ENCODE measurements at regions not wholly inside any gene's neighbourhood (a gene's known extent, or its start where the extent isn't known, plus 50 kb on each side); places are given as distances from the start of the nearest gene placed in this dataset.
"Not testable (repeated sequence)": the region's sequence is repeated elsewhere in the genome, so short reads cannot be mapped to it uniquely, and the experiment has no call there.

DNA sequence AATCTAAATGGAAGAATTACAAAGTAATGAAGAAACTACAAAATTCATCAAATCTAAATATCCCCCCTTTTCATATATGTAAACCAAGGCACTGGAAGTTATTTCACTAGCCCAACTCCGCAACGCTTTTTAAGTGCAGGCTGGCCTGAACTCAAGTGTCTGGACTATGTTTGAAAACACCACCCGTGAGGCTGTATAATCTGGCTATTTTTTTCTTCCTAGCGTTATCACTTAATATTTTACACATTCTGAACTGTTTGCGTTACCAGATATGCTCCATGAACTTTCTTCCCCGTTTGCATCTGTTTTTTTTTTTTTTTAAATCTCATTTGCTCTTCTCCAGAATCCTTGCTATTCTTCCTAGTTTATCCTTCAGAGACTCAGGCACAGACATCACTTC is 619.5 kb upstream of the CBLB start:
- no peak for DNase-seq

GRCh38 chr3:106491796-106492195 is 623.0 kb upstream of the CBLB start:
- no peak for DNase-seq

DNA sequence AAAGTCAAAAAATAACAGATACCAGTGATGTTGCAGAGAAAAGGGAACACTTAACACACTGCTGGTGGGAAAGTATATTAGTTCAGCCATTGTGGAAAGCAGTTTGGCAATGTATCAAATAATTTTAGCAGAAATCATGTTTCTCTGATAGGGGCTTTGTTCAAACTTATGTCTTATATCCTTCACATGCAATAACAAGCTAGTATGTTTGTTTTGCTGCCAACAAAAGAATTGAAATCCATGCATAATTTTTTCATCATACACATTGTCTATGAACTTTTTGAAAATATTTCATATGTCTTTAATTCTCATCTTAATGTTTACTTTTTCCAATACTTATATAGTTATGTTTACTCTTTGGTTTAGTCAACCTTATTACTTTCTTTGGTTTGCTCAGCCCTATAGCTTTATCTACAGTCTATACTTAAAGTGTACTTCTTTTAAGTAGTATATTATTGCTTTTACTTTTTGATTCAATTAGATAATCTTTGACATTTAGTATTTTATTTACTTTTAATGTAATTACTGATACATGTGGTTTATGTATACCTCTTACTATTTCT is 639.6 kb upstream of the CBLB start:
- DNase-seq, result no peak

GRCh38 chr3:106510206-106510605 is 641.4 kb upstream of the CBLB start:
- no peak for DNase-seq

GRCh38 chr3:106512846-106513245 is 644.0 kb upstream of the CBLB start:
- no peak for DNase-seq

GRCh38 chr3:106514431-106514830 is 645.6 kb upstream of the CBLB start:
- DNase-seq, result no peak

DNA sequence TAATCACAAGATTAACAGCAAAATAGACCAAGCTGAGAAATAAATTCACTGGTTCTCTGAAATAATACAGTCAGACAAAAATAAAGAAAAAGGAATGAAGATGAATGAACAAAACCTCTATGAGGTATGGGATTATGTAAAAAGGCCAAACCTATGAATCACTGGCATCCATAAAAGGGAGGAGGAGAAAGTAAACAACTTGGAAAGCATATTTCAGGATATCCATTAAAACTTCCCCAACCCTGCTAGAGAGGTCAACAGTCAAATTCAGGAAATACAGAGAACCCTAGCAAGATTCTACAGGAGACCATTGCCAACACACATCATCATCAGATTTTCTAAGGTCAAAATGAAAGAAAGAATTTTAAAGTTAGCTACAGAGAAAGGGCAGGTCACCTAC is 649.7 kb upstream of the CBLB start:
- no peak for DNase-seq

DNA sequence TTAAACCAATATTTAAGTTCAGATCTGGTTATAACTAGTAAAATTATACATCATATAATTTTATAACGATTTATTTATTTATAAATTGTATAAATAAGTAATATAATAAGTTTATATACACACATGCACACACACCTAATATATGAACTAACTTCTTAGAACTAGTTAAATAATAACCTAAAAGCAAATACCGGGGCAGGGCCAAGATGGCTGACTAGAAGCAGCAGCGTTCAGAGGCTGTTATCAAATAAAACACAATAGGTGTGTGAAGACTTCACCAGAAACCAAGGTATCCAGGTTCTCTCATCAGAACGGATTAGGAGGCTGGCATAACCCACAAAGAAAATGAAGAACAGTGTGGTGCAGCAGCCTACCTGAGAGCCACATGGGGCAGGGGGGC is 653.6 kb upstream of the CBLB start:
- no peak for DNase-seq

- no peak for DNase-seq
These were observed 660.1 kb upstream of the CBLB start for GRCh38 chr3:106528932-106529331.

- DNase-seq, result no peak
These were observed 660.9 kb upstream of the CBLB start for GRCh38 chr3:106529738-106530137.

DNA sequence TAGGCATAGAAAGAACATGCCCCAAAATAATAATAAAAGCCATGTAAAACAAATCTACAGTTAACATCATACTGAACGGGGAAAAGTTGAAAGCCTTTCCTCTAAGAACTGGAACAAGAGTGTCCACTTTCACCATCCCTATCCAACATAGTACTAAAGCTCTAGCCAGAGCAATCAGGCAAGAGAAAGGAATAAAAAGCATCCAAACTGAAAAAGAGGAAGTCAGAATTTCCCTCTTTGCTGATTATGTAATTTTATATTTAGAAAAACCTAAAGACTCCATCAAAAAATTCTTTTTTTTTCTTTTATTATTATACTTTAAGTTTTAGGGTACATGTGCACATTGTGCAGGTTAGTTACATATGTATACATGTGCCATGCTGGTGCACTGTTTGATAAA is 661.6 kb upstream of the CBLB start:
- DNase-seq, result no peak

GRCh38 chr3:106531771-106532329 is 663.0 kb upstream of the CBLB start:
- DNase-seq, result not testable (repeated sequence)

- DNase-seq, result no peak
These were observed 664.4 kb upstream of the CBLB start for GRCh38 chr3:106533093-106533787.

GRCh38 chr3:106533788-106534160 is 665.0 kb upstream of the CBLB start:
- DNase-seq, result no peak

DNA sequence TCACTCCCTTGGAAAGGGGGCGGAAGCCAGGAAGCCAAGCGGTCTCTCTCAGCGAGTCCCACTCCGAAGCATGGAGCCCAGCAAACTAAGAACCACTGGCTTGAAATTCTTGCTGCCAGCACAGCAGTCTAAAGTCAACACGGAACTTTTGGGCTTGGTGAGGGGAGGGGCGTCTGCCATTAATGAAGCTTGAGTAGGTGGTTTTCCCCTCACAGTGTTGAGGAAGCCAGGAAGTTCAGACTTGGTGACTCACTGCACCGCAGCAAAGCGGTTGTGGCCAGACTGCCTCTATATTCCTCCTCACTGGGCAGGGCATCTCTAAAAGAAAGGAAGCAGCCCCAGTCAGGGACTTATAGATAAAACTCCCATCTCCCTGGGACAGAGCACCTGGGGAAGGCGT is 665.4 kb upstream of the CBLB start:
- no peak for DNase-seq

DNA sequence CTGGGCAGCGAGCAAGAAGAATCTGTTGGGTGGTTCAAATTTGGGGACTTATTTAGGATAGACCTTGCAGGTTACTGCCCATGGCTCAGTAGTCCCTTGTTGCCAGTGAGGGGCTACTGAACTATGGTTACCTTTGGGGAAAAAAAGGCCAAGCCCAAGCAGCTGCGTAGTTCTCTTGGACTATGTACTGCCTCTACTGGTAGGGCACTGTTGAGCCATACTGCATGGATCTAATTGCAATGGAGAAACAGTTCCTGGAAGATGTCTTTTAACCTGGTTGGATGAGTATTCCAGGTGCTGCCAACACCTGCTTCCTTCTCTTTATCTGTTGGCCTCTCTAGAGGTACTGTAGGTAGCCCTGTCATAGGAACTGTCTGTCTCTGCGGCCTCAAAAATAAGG is 671.9 kb upstream of the CBLB start:
- no peak for DNase-seq

DNA sequence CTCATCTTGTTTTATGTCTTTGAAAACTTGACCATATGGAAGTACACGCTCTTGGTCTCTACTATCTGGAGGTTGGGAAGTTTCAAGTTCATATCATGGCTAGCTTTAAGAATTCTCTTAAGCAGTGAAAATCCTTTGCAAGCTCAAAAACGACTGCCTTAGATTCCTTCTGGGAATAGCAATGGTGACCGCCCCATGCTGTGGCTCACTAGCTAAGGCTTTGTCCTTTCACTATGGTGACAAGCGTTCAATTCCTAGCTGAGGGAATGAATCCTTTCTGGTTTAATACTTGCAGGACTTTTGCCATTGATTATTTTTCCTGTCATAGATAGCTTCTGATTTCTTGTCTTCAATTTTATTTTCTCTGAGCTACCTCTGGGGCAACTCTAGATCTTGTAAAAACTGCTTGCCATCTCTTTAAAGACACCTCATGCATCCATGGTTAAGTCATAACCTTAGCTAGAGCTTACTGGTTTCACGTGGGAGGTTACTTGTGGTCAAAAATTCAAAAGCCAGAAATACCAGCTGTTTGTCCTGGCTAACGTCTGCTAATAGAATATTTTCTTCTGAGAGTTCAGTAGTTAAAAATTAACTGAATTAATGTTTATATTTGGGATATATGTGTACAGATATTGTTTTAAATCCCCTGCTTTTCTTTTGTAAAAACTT is 673.4 kb upstream of the CBLB start:
- no peak for DNase-seq

GRCh38 chr3:106552351-106553043 is 683.7 kb upstream of the CBLB start:
- DNase-seq, result no peak

DNA sequence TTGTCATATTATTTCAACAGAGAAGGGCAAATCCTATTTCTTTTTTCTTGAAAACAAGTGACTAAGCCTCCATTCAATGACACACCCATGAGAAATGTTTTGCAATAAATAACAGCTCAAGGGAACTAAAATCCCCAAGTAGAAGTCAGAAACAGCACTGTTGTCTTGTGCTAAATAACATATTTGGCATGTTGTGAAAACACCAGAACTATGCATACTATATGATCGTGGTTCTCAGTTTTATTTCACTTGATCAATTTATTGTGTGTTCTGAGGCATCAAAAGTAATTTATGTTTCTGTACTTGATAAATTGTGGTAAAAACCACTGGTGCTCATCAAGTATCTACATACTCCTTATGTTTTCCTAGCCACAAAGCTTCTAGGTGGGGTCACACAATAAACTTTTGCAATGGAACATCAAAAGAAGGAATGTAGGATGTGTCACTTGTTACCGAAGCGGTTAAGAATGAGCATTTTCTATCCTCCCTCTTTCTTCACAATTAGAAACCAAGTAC is 691.7 kb upstream of the CBLB start:
- no peak for DNase-seq

DNA sequence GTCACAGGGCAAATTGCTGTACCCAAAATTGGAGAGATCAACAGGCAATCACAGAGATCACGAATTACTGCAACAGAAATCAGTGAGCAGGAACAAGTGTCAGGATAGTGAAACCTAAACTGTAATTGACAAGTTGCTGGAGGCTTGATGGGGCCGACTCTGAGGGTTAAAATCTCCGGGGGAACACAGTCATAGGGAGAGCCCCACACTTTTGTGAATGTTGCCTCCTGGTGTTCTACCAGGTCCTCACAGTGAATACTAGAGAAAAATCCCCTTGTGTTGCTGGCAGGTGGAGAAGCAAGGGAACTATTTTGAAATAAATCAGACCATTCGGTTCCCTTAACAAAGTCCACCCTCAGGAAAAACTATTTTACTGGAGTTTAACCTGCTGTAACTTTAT is 697.5 kb upstream of the CBLB start:
- DNase-seq, result no peak

DNA sequence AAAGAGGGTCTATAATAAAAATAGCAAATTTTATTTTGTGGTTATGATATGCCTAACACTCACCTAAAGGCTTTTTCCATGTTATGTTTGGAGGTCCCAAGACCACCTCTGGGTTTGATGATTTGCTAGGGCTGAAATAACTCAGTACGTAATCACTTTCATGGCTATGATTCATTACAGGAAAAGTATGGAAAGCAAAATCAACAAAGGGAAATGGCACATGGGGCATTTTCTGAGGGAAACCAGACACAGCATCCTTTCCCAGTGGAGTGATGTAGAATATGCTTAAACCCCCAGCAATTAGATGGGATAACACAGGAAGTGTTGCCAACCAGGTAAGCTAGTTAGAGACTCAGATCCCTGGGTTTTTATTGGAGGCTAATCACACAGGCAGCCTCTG is 701.6 kb upstream of the CBLB start:
- no peak for DNase-seq

GRCh38 chr3:106573605-106574004 is 704.8 kb upstream of the CBLB start:
- DNase-seq, result no peak

- no peak for DNase-seq
These were observed 706.2 kb upstream of the CBLB start for GRCh38 chr3:106575029-106575428.

GRCh38 chr3:106577241-106577640 is 708.4 kb upstream of the CBLB start:
- no peak for DNase-seq

Data from GF-D8 (cell line).